K562 (cell line): ENCODE measurements at regions not wholly inside any gene's neighbourhood (a gene's known extent, or its start where the extent isn't known, plus 50 kb on each side); places are given as distances from the start of the nearest gene placed in this dataset.
A peak's percentile ranks its signal among the peaks of the same experiment; 100 is the strongest.

Source experiments
- ARID2 ChIP-seq: fragments of 450-650 bp; IDR thresholded peaks from 2 replicates; pipeline ENCODE4 v1.6.1; 2017; ENCODE audit warnings: antibody characterized with exemption, mild to moderate bottlenecking
- CBX1 ChIP-seq: sonication (generic); IDR thresholded peaks from 2 replicates; pipeline ENCODE4 v1.6.1; 2016; ENCODE audit warnings: antibody characterized with exemption, low read depth, mild to moderate bottlenecking
- HDAC2 ChIP-seq: fragments of 450-650 bp; IDR thresholded peaks from 2 replicates; pipeline ENCODE4 v1.6.1; 2016; ENCODE audit warnings: mild to moderate bottlenecking
- HMGN3 ChIP-seq: IDR thresholded peaks from 2 replicates; pipeline ENCODE4 v1.6.1; 2011; ENCODE audit warnings: borderline replicate concordance, low read depth, mild to moderate bottlenecking, mixed read lengths, low read length; ENCODE audit not compliant: insufficient read length; ENCODE audit errors: extremely low read depth
- HNRNPUL1 ChIP-seq: fragments of 200-400 bp; formaldehyde crosslinking; IDR thresholded peaks from 2 replicates; pipeline ENCODE4 v1.6.1; 2017; ENCODE audit warnings: low read length
- LARP7 ChIP-seq: fragments of 450-650 bp; IDR thresholded peaks from 2 replicates; pipeline ENCODE4 v1.6.1; 2016
- MECOM ChIP-seq: fragments of 250-450 bp; sonication (Bioruptor Pico); IDR thresholded peaks from 2 replicates; pipeline ENCODE4 v1.8.0; 2022; ENCODE audit warnings: inconsistent platforms
- NR4A1 ChIP-seq, 2 experiments: fragments of 250-450 bp in 1 of 2; fragments of 450-650 bp in 1 of 2; sonication (Bioruptor Pico) in 1 of 2; IDR thresholded peaks; 2 replicates each; pipeline versions ENCODE4 v1.4.0 to v1.6.1; 2016 to 2020; ENCODE audit warnings: mild to moderate bottlenecking in 2 of 2, missing compliant biosample characterization in 1 of 2, missing genetic modification characterization in 1 of 2, moderate library complexity in 1 of 2
- RBM15 ChIP-seq: fragments of 200-400 bp; formaldehyde crosslinking; IDR thresholded peaks from 2 replicates; pipeline ENCODE4 v1.6.1; 2018; ENCODE audit warnings: mild to moderate bottlenecking, low read length, moderate library complexity; ENCODE audit not compliant: insufficient read depth
- RNF219 ChIP-seq: fragments of 250-450 bp; sonication (Bioruptor Pico); IDR thresholded peaks from 2 replicates; pipeline ENCODE4 v1.5.0; 2022; ENCODE audit warnings: mild to moderate bottlenecking
- SP2 ChIP-seq: IDR thresholded peaks from 2 replicates; pipeline ENCODE4 v1.6.1; 2011; ENCODE audit warnings: mild to moderate bottlenecking, low read depth, low read length, moderate library complexity; ENCODE audit not compliant: poor library complexity, severe bottlenecking; ENCODE audit errors: extremely low read depth
- TOE1 ChIP-seq, 2 experiments: fragments of 450-650 bp in 1 of 2; sonication (generic) in 1 of 2; formaldehyde crosslinking in 1 of 2; IDR thresholded peaks; 2 replicates each; pipeline versions ENCODE4 v1.7.1 to v1.8.0; 2016 to 2022; ENCODE audit warnings: borderline replicate concordance in 2 of 2, mild to moderate bottlenecking in 2 of 2, antibody characterized with exemption in 1 of 2, inconsistent platforms in 1 of 2, low read depth in 1 of 2, missing genetic modification reagents in 1 of 2, moderate library complexity in 1 of 2
- ZNF583 ChIP-seq: fragments of 250-450 bp; sonication (Bioruptor Pico); IDR thresholded peaks from 2 replicates; pipeline ENCODE4 v1.4.0; 2020
- ZNF76 ChIP-seq: fragments of 250-450 bp; sonication (Bioruptor Pico); IDR thresholded peaks from 2 replicates; pipeline ENCODE4 v1.4.0; 2020; ENCODE audit warnings: mild to moderate bottlenecking, moderate library complexity, borderline replicate concordance
- ZNF766 ChIP-seq: fragments of 200-800 bp; sonication (Bioruptor generic); conservative IDR thresholded peaks from 2 replicates; pipeline ENCODE4 v1.6.1; 2016; ENCODE audit warnings: missing genetic modification characterization, missing compliant biosample characterization
- TF ChIP-seq, protein P1 (sequence below): fragments of 450-650 bp; IDR thresholded peaks from 2 replicates; pipeline ENCODE4 v1.7.0; 2016; ENCODE audit warnings: borderline replicate concordance
- TF ChIP-seq, protein P2 (sequence below): fragments of 250-450 bp; sonication (Bioruptor Pico); IDR thresholded peaks from 2 replicates; pipeline ENCODE4 v1.5.0; 2021; ENCODE audit warnings: mild to moderate bottlenecking, borderline replicate concordance
- TF ChIP-seq, protein P3 (sequence below): fragments of 450-650 bp; conservative IDR thresholded peaks from 2 replicates; pipeline ENCODE4 v1.6.1; 2016; ENCODE audit warnings: missing genetic modification characterization, low read depth, mild to moderate bottlenecking, control low read depth, missing compliant biosample characterization

GRCh38 chr16:85400305-85401205 lies 212.6 kb upstream of the GSE1 start (continued):
- no peak for TF ChIP-seq RNF219 (CRISPR knock-in tag)
- no peak for TF ChIP-seq SP2
- TF ChIP-seq LARP7 = peak; percentile 70
- TF ChIP-seq NR4A1 (CRISPR knock-in tag; IDR thresholded peaks at IDR 0.05) = no peak
- TF ChIP-seq NR4A1 (tag; IDR thresholded peaks at IDR 0.05) = no peak
- no peak for TF ChIP-seq HNRNPUL1
- no peak for TF ChIP-seq HMGN3
- peak; percentile 36; the same call in 1 of the 2 replicates for TF ChIP-seq TOE1 (IDR thresholded peaks at IDR 0.05; ENCODE audit: borderline replicate concordance)
- no peak for TF ChIP-seq TOE1 (CRISPR knock-in tag; IDR thresholded peaks at IDR 0.05; ENCODE audit: borderline replicate concordance, low read depth)
- TF ChIP-seq, protein P1, sequence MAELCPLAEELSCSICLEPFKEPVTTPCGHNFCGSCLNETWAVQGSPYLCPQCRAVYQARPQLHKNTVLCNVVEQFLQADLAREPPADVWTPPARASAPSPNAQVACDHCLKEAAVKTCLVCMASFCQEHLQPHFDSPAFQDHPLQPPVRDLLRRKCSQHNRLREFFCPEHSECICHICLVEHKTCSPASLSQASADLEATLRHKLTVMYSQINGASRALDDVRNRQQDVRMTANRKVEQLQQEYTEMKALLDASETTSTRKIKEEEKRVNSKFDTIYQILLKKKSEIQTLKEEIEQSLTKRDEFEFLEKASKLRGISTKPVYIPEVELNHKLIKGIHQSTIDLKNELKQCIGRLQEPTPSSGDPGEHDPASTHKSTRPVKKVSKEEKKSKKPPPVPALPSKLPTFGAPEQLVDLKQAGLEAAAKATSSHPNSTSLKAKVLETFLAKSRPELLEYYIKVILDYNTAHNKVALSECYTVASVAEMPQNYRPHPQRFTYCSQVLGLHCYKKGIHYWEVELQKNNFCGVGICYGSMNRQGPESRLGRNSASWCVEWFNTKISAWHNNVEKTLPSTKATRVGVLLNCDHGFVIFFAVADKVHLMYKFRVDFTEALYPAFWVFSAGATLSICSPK = peak; percentile 36; the same call in 1 of the 2 replicates
- TF ChIP-seq, protein P2, sequence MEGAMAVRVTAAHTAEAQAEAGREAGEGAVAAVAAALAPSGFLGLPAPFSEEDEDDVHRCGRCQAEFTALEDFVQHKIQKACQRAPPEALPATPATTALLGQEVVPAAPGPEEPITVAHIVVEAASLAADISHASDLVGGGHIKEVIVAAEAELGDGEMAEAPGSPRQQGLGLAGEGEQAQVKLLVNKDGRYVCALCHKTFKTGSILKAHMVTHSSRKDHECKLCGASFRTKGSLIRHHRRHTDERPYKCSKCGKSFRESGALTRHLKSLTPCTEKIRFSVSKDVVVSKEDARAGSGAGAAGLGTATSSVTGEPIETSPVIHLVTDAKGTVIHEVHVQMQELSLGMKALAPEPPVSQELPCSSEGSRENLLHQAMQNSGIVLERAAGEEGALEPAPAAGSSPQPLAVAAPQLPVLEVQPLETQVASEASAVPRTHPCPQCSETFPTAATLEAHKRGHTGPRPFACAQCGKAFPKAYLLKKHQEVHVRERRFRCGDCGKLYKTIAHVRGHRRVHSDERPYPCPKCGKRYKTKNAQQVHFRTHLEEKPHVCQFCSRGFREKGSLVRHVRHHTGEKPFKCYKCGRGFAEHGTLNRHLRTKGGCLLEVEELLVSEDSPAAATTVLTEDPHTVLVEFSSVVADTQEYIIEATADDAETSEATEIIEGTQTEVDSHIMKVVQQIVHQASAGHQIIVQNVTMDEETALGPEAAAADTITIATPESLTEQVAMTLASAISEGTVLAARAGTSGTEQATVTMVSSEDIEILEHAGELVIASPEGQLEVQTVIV = no peak
- TF ChIP-seq ZNF76 (CRISPR knock-in tag) = no peak
- 0 out of 2 replicates have a peak, but pooled peaks have one; percentile 21 for TF ChIP-seq ARID2
- TF ChIP-seq CBX1 = peak; percentile 79; the same call in 1 of the 2 replicates
- TF ChIP-seq, protein P3, sequence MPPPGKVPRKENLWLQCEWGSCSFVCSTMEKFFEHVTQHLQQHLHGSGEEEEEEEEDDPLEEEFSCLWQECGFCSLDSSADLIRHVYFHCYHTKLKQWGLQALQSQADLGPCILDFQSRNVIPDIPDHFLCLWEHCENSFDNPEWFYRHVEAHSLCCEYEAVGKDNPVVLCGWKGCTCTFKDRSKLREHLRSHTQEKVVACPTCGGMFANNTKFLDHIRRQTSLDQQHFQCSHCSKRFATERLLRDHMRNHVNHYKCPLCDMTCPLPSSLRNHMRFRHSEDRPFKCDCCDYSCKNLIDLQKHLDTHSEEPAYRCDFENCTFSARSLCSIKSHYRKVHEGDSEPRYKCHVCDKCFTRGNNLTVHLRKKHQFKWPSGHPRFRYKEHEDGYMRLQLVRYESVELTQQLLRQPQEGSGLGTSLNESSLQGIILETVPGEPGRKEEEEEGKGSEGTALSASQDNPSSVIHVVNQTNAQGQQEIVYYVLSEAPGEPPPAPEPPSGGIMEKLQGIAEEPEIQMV (tag) = no peak
- no peak for TF ChIP-seq RBM15
- no peak for TF ChIP-seq ZNF766 (CRISPR knock-in tag)
- TF ChIP-seq ZNF583 (CRISPR knock-in tag) = no peak
- no peak for TF ChIP-seq MECOM (CRISPR knock-in tag)
- TF ChIP-seq HDAC2 = no peak
